ENCODE measurements at regions not wholly inside any gene's neighbourhood (a gene's known extent, or its start where the extent isn't known, plus 50 kb on each side); places are given as distances from the start of the nearest gene placed in this dataset.
A peak's percentile ranks its signal among the peaks of the same experiment; 100 is the strongest.
"Not testable (repeated sequence)": the region's sequence is repeated elsewhere in the genome, so short reads cannot be mapped to it uniquely, and the experiment has no call there.

GRCh38 chr2:102871707-102872106 lies 109.9 kb downstream of the TMEM182 start:
- DNase-seq: no peak

GRCh38 chr2:102872388-102872787 lies 110.6 kb downstream of the TMEM182 start:
- DNase-seq: peak in 1 of 2 donors; percentile 14

GRCh38 chr2:102879513-102879912 lies 117.7 kb downstream of the TMEM182 start:
- not testable (repeated sequence) for DNase-seq

- DNase-seq: no peak
Measured at GRCh38 chr2:102880731-102881130, 118.9 kb downstream of the TMEM182 start.

- no peak for DNase-seq
Measured at GRCh38 chr2:102886216-102886893, 124.5 kb downstream of the TMEM182 start.

GRCh38 chr2:102888514-102888913 lies 126.7 kb downstream of the TMEM182 start:
- DNase-seq: no peak

- no peak for DNase-seq
Measured at GRCh38 chr2:102891296-102891695, 129.5 kb downstream of the TMEM182 start.

GRCh38 chr2:102892698-102893310 lies 131.0 kb downstream of the TMEM182 start:
- no peak for DNase-seq

GRCh38 chr2:102893870-102894269 lies 132.0 kb downstream of the TMEM182 start:
- no peak for DNase-seq

- no peak for DNase-seq
Measured at GRCh38 chr2:102895376-102895775, 133.5 kb downstream of the TMEM182 start.

- not testable (repeated sequence) for DNase-seq
Measured at GRCh38 chr2:102909240-102909639, 147.4 kb downstream of the TMEM182 start.

- DNase-seq: no peak
Measured at GRCh38 chr2:102910724-102911123, 148.9 kb downstream of the TMEM182 start.

- DNase-seq: no peak
Measured at GRCh38 chr2:102915128-102915527, 153.3 kb downstream of the TMEM182 start.

GRCh38 chr2:102922321-102922720 lies 160.5 kb downstream of the TMEM182 start:
- no peak for DNase-seq

GRCh38 chr2:102925003-102925402 lies 163.2 kb downstream of the TMEM182 start:
- DNase-seq: no peak

- no peak for DNase-seq
Measured at GRCh38 chr2:102927854-102928267, 166.0 kb downstream of the TMEM182 start.

GRCh38 chr2:102929721-102930120 lies 167.9 kb downstream of the TMEM182 start:
- no peak for DNase-seq

- no peak for DNase-seq
Measured at GRCh38 chr2:102932501-102932900, 170.7 kb downstream of the TMEM182 start.

- DNase-seq: no peak
Measured at GRCh38 chr2:102939207-102939606, 177.4 kb downstream of the TMEM182 start.

GRCh38 chr2:102940684-102941083 lies 178.9 kb downstream of the TMEM182 start:
- no peak for DNase-seq

- no peak for DNase-seq
Measured at GRCh38 chr2:102942107-102942506, 180.3 kb downstream of the TMEM182 start.

GRCh38 chr2:102943251-102943650 lies 181.4 kb downstream of the TMEM182 start:
- DNase-seq: no peak

- DNase-seq: no peak
Measured at GRCh38 chr2:102950371-102950946, 188.6 kb downstream of the TMEM182 start.

All from right lung (tissue), 2 donors.